BE2C (cell line): ENCODE measurements at regions not wholly inside any gene's neighbourhood (a gene's known extent, or its start where the extent isn't known, plus 50 kb on each side); places are given as distances from the start of the nearest gene placed in this dataset.
"Not testable (repeated sequence)": the region's sequence is repeated elsewhere in the genome, so short reads cannot be mapped to it uniquely, and the experiment has no call there.

Experiments
- DNase-seq: peaks from one replicate; pipeline ENCODE4 v3.0.0-alpha.2; 2020
- H3K27me3 ChIP-seq: fragments of 250-450 bp; sonication (Bioruptor Pico); 2 replicates; pipeline ENCODE4 v1.5.1; 2020; ENCODE audit warnings: mild to moderate bottlenecking
- H3K36me3 ChIP-seq: fragments of 250-450 bp; sonication (Bioruptor Pico); 2 replicates; pipeline ENCODE4 v1.5.1; 2020; ENCODE audit warnings: mild to moderate bottlenecking
- H3K4me1 ChIP-seq: fragments of 250-450 bp; sonication (Bioruptor Pico); 2 replicates; pipeline ENCODE4 v1.5.1; 2020
- H3K4me3 ChIP-seq: 2 replicates; pipeline ENCODE4 v1.5.1; 2011; ENCODE audit warnings: low read depth, low read length
- H3K9me3 ChIP-seq: fragments of 250-450 bp; sonication (Bioruptor Pico); 2 replicates; pipeline ENCODE4 v1.5.1; 2020
- TF ChIP-seq, protein P1 (sequence below): IDR thresholded peaks from 2 replicates; pipeline ENCODE4 v1.5.1; 2012; ENCODE audit warnings: mild to moderate bottlenecking, low read depth, low read length

DNA sequence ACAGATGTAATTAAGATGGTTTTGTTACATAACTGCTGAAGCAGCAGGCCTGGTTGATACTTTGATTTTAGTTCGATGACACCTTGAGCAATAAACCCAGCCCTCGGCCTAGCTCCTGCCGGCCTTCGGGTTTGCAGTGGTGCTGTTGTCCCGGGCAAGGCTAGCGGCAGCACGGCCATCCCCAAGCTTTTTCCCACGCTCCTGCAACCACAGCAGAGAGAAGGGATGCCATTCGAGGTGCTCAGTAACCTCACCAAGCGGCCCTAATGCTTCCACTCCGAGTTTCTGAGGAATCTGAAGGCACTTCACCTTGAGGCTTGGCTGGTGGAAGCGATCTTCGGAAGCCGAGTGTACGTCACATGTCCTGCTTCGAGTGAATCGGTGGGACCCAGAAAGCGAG is 182.1 kb downstream of the NAF1 start:
- no peak overlapping the region for H3K4me3 ChIP-seq
- TF ChIP-seq, protein P1, sequence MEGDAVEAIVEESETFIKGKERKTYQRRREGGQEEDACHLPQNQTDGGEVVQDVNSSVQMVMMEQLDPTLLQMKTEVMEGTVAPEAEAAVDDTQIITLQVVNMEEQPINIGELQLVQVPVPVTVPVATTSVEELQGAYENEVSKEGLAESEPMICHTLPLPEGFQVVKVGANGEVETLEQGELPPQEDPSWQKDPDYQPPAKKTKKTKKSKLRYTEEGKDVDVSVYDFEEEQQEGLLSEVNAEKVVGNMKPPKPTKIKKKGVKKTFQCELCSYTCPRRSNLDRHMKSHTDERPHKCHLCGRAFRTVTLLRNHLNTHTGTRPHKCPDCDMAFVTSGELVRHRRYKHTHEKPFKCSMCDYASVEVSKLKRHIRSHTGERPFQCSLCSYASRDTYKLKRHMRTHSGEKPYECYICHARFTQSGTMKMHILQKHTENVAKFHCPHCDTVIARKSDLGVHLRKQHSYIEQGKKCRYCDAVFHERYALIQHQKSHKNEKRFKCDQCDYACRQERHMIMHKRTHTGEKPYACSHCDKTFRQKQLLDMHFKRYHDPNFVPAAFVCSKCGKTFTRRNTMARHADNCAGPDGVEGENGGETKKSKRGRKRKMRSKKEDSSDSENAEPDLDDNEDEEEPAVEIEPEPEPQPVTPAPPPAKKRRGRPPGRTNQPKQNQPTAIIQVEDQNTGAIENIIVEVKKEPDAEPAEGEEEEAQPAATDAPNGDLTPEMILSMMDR: no peak
- H3K27me3 ChIP-seq: no peaks in the 10 kb centered on the region
- H3K4me1 ChIP-seq: no peaks in the 10 kb centered on the region
- H3K9me3 ChIP-seq: no peaks in the 10 kb centered on the region
- no peak for DNase-seq
- H3K36me3 ChIP-seq: no peaks in the 10 kb centered on the region

DNA sequence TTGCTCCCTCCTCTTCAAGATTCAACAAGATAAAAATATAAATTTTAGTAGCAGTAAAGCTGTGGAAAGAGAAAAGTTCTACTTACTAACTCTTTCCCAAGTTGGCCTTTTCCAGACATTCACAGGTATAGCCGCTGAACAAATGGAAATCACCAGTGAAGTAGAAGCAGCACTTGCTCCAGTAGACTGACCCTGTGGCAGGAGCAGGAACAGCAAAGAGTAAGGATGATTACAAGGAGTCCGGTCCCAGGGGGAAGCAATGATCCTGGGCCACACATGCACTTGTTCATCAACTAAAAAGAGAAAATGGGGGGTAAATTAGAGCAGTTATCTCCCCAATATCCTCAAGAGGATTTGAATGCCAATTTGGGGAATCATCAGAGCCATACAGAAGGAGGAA is 184.9 kb downstream of the NAF1 start:
- H3K4me1 ChIP-seq: no peaks in the 10 kb centered on the region
- DNase-seq: no peak

GRCh38 chr4:162978398-162978797 is 188.3 kb downstream of the NAF1 start:
- Histone ChIP-seq H3K9me3 (no peaks in the 10 kb centered on the region), H3K4me1 (no peaks in the 10 kb centered on the region), H3K27me3 (no peaks in the 10 kb centered on the region), H3K4me3 (no peak overlapping the region), H3K36me3 (no peaks in the 10 kb centered on the region)
- TF ChIP-seq, protein P1: no peak
- DNase-seq: no peak

More for the DNA sequence above, 184.9 kb downstream of the NAF1 start:
- H3K4me3 ChIP-seq: no peak overlapping the region
- no peaks in the 10 kb centered on the region for H3K27me3 ChIP-seq
- H3K36me3 ChIP-seq: no peaks in the 10 kb centered on the region
- TF ChIP-seq, protein P1: no peak
- no peaks in the 10 kb centered on the region for H3K9me3 ChIP-seq

GRCh38 chr4:162977788-162978187 is 188.9 kb downstream of the NAF1 start:
- DNase-seq: no peak
- no peaks in the 10 kb centered on the region for H3K4me1 ChIP-seq
- TF ChIP-seq, protein P1: no peak
- no peak overlapping the region for H3K4me3 ChIP-seq
- H3K9me3 ChIP-seq: no peaks in the 10 kb centered on the region
- no peaks in the 10 kb centered on the region for H3K27me3 ChIP-seq
- no peaks in the 10 kb centered on the region for H3K36me3 ChIP-seq

DNA sequence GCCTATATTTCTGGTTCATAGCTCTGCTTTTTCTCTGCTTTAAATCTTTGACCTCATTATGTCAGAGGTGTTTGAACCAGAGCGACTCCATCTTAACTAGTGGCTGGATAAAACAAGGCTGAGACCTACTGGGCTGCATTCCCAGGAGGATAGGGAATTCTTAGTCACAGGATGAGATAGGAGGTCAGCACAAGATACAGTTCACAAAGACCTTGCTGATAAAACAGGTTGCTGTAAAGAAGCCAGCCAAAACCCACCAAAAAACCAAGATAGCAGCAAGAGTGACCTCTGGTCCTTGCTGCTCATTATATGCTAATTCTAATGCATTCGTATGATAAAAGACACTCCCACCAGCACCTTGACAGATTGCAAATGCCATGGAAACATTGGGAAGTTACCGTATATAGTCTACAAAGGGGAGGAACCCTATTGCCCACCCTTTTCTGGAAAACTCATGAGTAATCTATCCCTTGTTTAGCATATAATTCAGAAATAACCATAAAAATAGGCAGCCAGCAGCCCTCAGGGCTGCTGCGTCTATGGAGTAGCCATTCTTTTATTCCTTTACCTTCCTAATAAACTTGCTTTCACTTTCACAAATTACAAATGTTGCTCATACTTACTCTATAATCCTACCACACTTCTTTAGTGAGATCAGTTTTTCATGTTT is 193.9 kb downstream of the NAF1 start:
- H3K4me3 ChIP-seq: no peak overlapping the region
- H3K36me3 ChIP-seq: no peaks in the 10 kb centered on the region
- no peaks in the 10 kb centered on the region for H3K4me1 ChIP-seq
- no peaks in the 10 kb centered on the region for H3K9me3 ChIP-seq
- no peak for DNase-seq
- H3K27me3 ChIP-seq: no peaks in the 10 kb centered on the region
- TF ChIP-seq, protein P1: no peak

GRCh38 chr4:162969194-162969593 is 197.5 kb downstream of the NAF1 start:
- Histone ChIP-seq H3K36me3 (no peaks in the 10 kb centered on the region), H3K4me1 (no peaks in the 10 kb centered on the region), H3K9me3 (no peaks in the 10 kb centered on the region), H3K4me3 (no peak overlapping the region), H3K27me3 (no peaks in the 10 kb centered on the region)
- TF ChIP-seq, protein P1: no peak
- DNase-seq: no peak

GRCh38 chr4:162965978-162966377 is 200.7 kb downstream of the NAF1 start:
- not testable (repeated sequence) for H3K27me3 ChIP-seq

More at GRCh38 chr4:162965978-162966377, 200.7 kb downstream of the NAF1 start:
- H3K4me1 ChIP-seq, H3K9me3 ChIP-seq, DNase-seq, H3K4me3 ChIP-seq, H3K36me3 ChIP-seq: not testable (repeated sequence)
